K562 (cell line): ENCODE measurements at regions not wholly inside any gene's neighbourhood (a gene's known extent, or its start where the extent isn't known, plus 50 kb on each side); places are given as distances from the start of the nearest gene placed in this dataset.

Source experiments
- ARID2 ChIP-seq: fragments of 450-650 bp; IDR thresholded peaks from 2 replicates; pipeline ENCODE4 v1.6.1; 2017; ENCODE audit warnings: antibody characterized with exemption, mild to moderate bottlenecking
- BRF1 ChIP-seq: IDR thresholded peaks from 3 replicates; pipeline ENCODE4 v1.6.1; 2011; ENCODE audit warnings: borderline replicate concordance, mild to moderate bottlenecking; ENCODE audit not compliant: insufficient read length; ENCODE audit errors: extremely low read depth
- CAMTA2 ChIP-seq: fragments of 250-450 bp; sonication (Bioruptor Pico); conservative IDR thresholded peaks from 2 replicates; pipeline ENCODE4 v1.5.1; 2022
- ELK1 ChIP-seq: sonication (generic); formaldehyde crosslinking; IDR thresholded peaks from 2 replicates; pipeline ENCODE4 v1.8.1; 2022; ENCODE audit warnings: missing genetic modification reagents
- FOXJ2 ChIP-seq: fragments of 200-800 bp; sonication (Bioruptor generic); IDR thresholded peaks from 2 replicates; pipeline ENCODE4 v1.6.1; 2016; ENCODE audit warnings: missing genetic modification characterization, missing compliant biosample characterization
- POLR2AphosphoS5 ChIP-seq: IDR thresholded peaks from 2 replicates; pipeline ENCODE4 v1.6.1; 2011; ENCODE audit warnings: mild to moderate bottlenecking, low read depth, low read length, moderate library complexity; ENCODE audit not compliant: control insufficient read depth, insufficient read depth
- POLR2G ChIP-seq: fragments of 200-400 bp; formaldehyde crosslinking; IDR thresholded peaks from 2 replicates; pipeline ENCODE4 v1.6.1; 2017; ENCODE audit warnings: low read depth, mild to moderate bottlenecking, antibody characterized with exemption, low read length, moderate library complexity
- RFX1 ChIP-seq: fragments of 450-650 bp; IDR thresholded peaks from 2 replicates; pipeline ENCODE4 v1.6.1; 2016; ENCODE audit warnings: mild to moderate bottlenecking, moderate library complexity
- ZFP30 ChIP-seq: fragments of 250-450 bp; sonication (Bioruptor Pico); IDR thresholded peaks from 2 replicates; pipeline ENCODE4 v1.8.0; 2022; ENCODE audit warnings: moderate library complexity, mild to moderate bottlenecking, inconsistent platforms, borderline replicate concordance
- ZNF124 ChIP-seq: sonication (generic); formaldehyde crosslinking; IDR thresholded peaks from 2 replicates; pipeline ENCODE4 v1.8.1; 2022; ENCODE audit warnings: missing genetic modification reagents
- ZNF277 ChIP-seq: fragments of 250-450 bp; sonication (Bioruptor Pico); IDR thresholded peaks from 2 replicates; pipeline ENCODE4 v1.8.0; 2022; ENCODE audit warnings: inconsistent platforms, mild to moderate bottlenecking, moderate library complexity, borderline replicate concordance
- ZNF655 ChIP-seq: fragments of 250-450 bp; sonication (Bioruptor Pico); IDR thresholded peaks from 2 replicates; pipeline ENCODE4 v1.5.0; 2021
- ZNF717 ChIP-seq: fragments of 250-450 bp; sonication (Bioruptor Pico); IDR thresholded peaks from 2 replicates; pipeline ENCODE4 v1.5.0; 2021
- TF ChIP-seq, protein P1 (sequence below): sonication (generic); formaldehyde crosslinking; IDR thresholded peaks from 2 replicates; pipeline ENCODE4 v1.8.0; 2023; ENCODE audit warnings: missing genetic modification reagents, mild to moderate bottlenecking, borderline replicate concordance
- TF ChIP-seq, protein P2 (sequence below): fragments of 250-450 bp; sonication (Bioruptor Pico); IDR thresholded peaks from 2 replicates; pipeline ENCODE4 v1.8.0; 2021; ENCODE audit warnings: moderate library complexity, mild to moderate bottlenecking, inconsistent platforms
- TF ChIP-seq, protein P3 (sequence below): fragments of 450-650 bp; IDR thresholded peaks from 2 replicates; pipeline ENCODE4 v1.6.1; 2016; ENCODE audit warnings: borderline replicate concordance

GRCh38 chr6:10098756-10099528 lies 315.9 kb downstream of the TFAP2A start (continued):
- TF ChIP-seq, protein P1, sequence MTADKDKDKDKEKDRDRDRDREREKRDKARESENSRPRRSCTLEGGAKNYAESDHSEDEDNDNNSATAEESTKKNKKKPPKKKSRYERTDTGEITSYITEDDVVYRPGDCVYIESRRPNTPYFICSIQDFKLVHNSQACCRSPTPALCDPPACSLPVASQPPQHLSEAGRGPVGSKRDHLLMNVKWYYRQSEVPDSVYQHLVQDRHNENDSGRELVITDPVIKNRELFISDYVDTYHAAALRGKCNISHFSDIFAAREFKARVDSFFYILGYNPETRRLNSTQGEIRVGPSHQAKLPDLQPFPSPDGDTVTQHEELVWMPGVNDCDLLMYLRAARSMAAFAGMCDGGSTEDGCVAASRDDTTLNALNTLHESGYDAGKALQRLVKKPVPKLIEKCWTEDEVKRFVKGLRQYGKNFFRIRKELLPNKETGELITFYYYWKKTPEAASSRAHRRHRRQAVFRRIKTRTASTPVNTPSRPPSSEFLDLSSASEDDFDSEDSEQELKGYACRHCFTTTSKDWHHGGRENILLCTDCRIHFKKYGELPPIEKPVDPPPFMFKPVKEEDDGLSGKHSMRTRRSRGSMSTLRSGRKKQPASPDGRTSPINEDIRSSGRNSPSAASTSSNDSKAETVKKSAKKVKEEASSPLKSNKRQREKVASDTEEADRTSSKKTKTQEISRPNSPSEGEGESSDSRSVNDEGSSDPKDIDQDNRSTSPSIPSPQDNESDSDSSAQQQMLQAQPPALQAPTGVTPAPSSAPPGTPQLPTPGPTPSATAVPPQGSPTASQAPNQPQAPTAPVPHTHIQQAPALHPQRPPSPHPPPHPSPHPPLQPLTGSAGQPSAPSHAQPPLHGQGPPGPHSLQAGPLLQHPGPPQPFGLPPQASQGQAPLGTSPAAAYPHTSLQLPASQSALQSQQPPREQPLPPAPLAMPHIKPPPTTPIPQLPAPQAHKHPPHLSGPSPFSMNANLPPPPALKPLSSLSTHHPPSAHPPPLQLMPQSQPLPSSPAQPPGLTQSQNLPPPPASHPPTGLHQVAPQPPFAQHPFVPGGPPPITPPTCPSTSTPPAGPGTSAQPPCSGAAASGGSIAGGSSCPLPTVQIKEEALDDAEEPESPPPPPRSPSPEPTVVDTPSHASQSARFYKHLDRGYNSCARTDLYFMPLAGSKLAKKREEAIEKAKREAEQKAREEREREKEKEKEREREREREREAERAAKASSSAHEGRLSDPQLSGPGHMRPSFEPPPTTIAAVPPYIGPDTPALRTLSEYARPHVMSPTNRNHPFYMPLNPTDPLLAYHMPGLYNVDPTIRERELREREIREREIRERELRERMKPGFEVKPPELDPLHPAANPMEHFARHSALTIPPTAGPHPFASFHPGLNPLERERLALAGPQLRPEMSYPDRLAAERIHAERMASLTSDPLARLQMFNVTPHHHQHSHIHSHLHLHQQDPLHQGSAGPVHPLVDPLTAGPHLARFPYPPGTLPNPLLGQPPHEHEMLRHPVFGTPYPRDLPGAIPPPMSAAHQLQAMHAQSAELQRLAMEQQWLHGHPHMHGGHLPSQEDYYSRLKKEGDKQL (CRISPR knock-in tag) = no peak
- TF ChIP-seq RFX1 = no peak
- TF ChIP-seq ZNF655 (CRISPR knock-in tag) = no peak
- TF ChIP-seq, protein P2, sequence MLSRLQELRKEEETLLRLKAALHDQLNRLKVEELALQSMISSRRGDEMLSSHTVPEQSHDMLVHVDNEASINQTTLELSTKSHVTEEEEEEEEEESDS (CRISPR knock-in tag) = no peak
- TF ChIP-seq ARID2 = no peak
- TF ChIP-seq ELK1 (CRISPR knock-in tag) = no peak
- TF ChIP-seq BRF1 = no peak
- TF ChIP-seq POLR2G = peak; percentile 54; the same call in 1 of the 2 replicates
- TF ChIP-seq FOXJ2 = no peak; the same call in 1 of the 2 replicates
- TF ChIP-seq, protein P3, sequence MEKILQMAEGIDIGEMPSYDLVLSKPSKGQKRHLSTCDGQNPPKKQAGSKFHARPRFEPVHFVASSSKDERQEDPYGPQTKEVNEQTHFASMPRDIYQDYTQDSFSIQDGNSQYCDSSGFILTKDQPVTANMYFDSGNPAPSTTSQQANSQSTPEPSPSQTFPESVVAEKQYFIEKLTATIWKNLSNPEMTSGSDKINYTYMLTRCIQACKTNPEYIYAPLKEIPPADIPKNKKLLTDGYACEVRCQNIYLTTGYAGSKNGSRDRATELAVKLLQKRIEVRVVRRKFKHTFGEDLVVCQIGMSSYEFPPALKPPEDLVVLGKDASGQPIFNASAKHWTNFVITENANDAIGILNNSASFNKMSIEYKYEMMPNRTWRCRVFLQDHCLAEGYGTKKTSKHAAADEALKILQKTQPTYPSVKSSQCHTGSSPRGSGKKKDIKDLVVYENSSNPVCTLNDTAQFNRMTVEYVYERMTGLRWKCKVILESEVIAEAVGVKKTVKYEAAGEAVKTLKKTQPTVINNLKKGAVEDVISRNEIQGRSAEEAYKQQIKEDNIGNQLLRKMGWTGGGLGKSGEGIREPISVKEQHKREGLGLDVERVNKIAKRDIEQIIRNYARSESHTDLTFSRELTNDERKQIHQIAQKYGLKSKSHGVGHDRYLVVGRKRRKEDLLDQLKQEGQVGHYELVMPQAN = no peak
- TF ChIP-seq ZNF277 = no peak
- TF ChIP-seq ZNF124 (CRISPR knock-in tag) = no peak
- TF ChIP-seq ZNF717 (CRISPR knock-in tag) = no peak
- no peak for TF ChIP-seq POLR2AphosphoS5
- no peak for TF ChIP-seq ZFP30
- no peak for TF ChIP-seq CAMTA2
